ENCODE measurements at regions not wholly inside any gene's neighbourhood (a gene's known extent, or its start where the extent isn't known, plus 50 kb on each side); places are given as distances from the start of the nearest gene placed in this dataset.

DNA sequence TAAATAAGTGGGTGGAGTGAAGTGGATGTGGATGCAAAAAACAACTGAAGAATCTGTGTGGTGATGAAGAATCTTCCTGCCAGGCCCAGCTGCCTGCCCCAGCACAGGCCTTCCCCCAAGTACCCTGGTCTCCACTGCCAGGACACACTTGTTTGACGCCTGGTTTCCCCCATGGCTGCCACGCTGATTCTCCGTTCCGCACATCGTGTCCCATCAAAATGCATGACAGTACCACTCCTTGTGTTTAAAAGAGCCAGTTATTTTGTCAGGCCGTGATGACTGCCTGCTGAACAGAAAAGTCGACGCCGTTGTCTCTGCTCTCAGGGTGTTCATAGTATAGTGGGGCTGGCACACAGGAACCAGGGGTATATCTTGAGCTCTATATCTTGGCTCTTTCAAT, 50.3 kb upstream of the KYNU start:
- TF ChIP-seq, protein P1, sequence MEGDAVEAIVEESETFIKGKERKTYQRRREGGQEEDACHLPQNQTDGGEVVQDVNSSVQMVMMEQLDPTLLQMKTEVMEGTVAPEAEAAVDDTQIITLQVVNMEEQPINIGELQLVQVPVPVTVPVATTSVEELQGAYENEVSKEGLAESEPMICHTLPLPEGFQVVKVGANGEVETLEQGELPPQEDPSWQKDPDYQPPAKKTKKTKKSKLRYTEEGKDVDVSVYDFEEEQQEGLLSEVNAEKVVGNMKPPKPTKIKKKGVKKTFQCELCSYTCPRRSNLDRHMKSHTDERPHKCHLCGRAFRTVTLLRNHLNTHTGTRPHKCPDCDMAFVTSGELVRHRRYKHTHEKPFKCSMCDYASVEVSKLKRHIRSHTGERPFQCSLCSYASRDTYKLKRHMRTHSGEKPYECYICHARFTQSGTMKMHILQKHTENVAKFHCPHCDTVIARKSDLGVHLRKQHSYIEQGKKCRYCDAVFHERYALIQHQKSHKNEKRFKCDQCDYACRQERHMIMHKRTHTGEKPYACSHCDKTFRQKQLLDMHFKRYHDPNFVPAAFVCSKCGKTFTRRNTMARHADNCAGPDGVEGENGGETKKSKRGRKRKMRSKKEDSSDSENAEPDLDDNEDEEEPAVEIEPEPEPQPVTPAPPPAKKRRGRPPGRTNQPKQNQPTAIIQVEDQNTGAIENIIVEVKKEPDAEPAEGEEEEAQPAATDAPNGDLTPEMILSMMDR (IDR thresholded peaks at IDR 0.05), result no peak
- TF ChIP-seq POLR2AphosphoS5 (IDR thresholded peaks at IDR 0.05; ENCODE audit: low read depth, low read length) (no peak), TCF7L2 (IDR thresholded peaks at IDR 0.05; ENCODE audit: low read depth, low read length) (no peak)
- TF ChIP-seq, protein P2, sequence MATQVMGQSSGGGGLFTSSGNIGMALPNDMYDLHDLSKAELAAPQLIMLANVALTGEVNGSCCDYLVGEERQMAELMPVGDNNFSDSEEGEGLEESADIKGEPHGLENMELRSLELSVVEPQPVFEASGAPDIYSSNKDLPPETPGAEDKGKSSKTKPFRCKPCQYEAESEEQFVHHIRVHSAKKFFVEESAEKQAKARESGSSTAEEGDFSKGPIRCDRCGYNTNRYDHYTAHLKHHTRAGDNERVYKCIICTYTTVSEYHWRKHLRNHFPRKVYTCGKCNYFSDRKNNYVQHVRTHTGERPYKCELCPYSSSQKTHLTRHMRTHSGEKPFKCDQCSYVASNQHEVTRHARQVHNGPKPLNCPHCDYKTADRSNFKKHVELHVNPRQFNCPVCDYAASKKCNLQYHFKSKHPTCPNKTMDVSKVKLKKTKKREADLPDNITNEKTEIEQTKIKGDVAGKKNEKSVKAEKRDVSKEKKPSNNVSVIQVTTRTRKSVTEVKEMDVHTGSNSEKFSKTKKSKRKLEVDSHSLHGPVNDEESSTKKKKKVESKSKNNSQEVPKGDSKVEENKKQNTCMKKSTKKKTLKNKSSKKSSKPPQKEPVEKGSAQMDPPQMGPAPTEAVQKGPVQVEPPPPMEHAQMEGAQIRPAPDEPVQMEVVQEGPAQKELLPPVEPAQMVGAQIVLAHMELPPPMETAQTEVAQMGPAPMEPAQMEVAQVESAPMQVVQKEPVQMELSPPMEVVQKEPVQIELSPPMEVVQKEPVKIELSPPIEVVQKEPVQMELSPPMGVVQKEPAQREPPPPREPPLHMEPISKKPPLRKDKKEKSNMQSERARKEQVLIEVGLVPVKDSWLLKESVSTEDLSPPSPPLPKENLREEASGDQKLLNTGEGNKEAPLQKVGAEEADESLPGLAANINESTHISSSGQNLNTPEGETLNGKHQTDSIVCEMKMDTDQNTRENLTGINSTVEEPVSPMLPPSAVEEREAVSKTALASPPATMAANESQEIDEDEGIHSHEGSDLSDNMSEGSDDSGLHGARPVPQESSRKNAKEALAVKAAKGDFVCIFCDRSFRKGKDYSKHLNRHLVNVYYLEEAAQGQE (IDR thresholded peaks at IDR 0.05; ENCODE audit: insufficient read depth in 1 of 2, low read depth in 2 of 2, low read length in 1 of 2), result no peak
